Kidney tubule cell (primary cell): ENCODE measurements at regions not wholly inside any gene's neighbourhood (a gene's known extent, or its start where the extent isn't known, plus 50 kb on each side); places are given as distances from the start of the nearest gene placed in this dataset.
"Not testable (repeated sequence)": the region's sequence is repeated elsewhere in the genome, so short reads cannot be mapped to it uniquely, and the experiment has no call there.

ENCODE experiments used
- DNase-seq: peaks from one replicate; pipeline ENCODE4 v3.0.0-alpha.2; 2018; ENCODE audit warnings: low spot score

GRCh38 chr1:8228253-8228652, 89.7 kb upstream of the SLC45A1 start:
- DNase-seq = no peak

- not testable (repeated sequence) for DNase-seq
Observed at GRCh38 chr1:8227674-8228073, 90.2 kb upstream of the SLC45A1 start.

DNA sequence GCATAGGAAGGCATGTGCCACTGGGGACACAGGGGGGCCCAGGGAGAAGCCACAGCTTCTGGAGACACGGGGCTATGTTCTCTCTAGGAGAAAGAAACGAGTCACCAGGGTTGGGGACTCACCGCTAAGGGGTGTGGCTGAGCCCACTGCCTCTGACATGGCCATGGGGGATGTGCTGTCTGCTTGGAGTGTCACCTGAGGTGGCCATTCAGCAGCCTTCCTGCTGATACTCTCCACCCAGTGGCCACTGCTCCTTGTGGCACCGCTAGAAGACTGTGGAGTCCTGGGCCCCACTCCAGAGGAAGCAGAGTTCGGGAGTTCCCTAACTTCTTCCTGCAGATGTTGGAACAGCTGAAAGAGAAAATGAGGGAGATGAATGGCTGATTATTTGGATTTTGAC, 91.2 kb upstream of the SLC45A1 start:
- DNase-seq = no peak

GRCh38 chr1:8226024-8226423, 91.9 kb upstream of the SLC45A1 start:
- DNase-seq = not testable (repeated sequence)

- DNase-seq = no peak
Observed at GRCh38 chr1:8223526-8223925, 94.4 kb upstream of the SLC45A1 start.

DNA sequence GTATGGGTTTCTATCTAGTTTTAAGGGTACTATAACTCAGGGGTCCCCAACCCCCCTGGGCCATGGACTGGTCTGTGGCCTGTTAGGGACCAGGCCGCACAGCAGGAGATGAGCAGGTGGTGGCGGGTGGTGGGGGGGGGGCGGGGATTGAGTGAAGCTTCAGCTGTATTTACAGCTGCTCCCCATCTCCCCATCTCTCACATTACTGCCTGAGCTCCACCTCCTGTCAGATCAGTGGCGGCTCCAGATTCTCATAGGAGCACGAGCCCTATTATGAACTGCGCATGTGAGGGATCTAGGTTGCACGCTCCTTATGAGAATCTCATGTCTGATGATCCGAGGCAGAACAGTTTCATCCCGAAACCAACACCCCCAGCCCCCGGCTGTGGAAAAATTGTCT, 95.1 kb upstream of the SLC45A1 start:
- DNase-seq = no peak

- no peak for DNase-seq
Observed at GRCh38 chr1:8219530-8219929, 98.4 kb upstream of the SLC45A1 start.

- no peak for DNase-seq
Observed at GRCh38 chr1:8218351-8219092, 99.4 kb upstream of the SLC45A1 start.

DNA sequence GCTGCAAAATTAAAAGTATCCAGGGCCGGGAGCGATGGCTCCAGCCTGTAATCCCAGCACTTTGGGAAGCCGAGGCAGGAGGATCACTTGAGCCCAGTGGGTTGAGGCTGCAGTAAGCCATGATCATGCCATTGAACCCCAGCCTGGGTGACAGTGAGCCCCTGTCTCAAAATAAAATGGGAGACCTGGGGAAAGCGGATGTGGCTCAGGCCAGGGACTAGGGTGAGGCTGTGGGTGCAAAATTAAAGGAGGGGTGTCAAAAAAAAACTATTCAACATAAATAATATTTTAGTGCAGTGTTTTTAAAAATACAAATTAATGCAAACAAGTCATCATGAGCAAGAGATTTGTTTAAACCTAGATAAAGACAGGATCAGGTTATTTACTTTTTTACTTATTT, 100.1 kb upstream of the SLC45A1 start:
- no peak for DNase-seq

GRCh38 chr1:8217011-8217711, 100.8 kb upstream of the SLC45A1 start:
- peak; percentile 42 for DNase-seq

GRCh38 chr1:8216005-8216404, 101.9 kb upstream of the SLC45A1 start:
- DNase-seq = no peak

- no peak for DNase-seq
Observed at GRCh38 chr1:8214501-8215173, 103.3 kb upstream of the SLC45A1 start.

GRCh38 chr1:8213676-8214075, 104.2 kb upstream of the SLC45A1 start:
- DNase-seq = no peak

- no peak for DNase-seq
Observed at GRCh38 chr1:8213136-8213535, 104.8 kb upstream of the SLC45A1 start.

DNA sequence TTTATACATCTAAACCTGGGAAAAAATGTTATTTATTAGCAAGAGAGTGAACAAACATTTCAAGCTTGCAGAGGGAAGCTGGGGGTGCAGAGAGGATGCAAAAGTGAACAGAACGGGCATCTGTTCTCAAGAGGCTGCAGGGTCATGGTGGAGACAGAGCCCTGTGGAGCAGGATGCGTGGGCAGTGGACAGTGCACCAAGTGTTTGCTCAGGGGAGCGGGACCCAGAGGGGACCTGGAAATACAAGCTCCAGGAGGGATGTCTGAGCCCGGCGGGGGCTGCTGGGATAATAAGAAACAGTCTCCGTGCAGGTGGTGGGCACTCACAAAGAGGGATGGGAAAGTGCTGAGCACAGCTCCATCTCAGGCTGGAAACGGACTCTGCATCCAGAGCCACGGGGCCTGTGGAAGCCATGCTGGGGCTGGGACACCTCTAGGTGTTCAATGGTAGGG, 105.3 kb upstream of the SLC45A1 start:
- no peak for DNase-seq

DNA sequence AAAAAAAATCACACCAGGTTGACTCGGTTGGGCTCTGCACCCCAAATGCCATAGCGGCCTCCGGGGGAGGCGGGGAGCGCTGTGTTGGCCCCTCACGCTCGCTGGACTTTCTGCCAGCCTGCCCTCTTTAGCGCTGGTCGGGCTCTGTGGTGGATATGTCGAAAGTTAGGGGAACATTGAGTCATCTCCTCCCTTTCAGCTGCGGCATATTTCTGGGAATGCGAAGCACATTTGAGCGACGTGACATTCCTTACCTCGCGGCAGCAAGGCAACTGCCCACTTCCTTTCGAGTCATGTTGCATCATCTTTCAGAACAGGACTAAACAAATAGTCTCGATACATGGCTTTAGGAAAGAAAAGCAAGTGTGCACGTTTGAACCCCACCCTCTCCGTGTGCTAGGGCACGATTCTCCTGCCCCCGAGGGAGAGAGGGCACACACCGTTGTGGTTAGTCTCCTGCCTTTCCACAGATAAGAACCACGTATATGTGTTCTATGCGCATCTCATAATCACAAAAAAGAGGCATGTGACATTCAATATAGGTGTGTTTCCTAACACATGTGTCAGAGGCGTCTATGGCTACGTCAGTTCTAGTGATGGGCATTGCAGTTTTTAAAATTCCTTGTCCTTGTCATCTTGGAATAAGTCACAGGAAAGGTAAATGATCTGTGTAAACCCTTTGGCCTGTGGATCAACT, 105.9 kb upstream of the SLC45A1 start:
- DNase-seq = peak; percentile 81

GRCh38 chr1:8211251-8211882, 106.5 kb upstream of the SLC45A1 start:
- no peak for DNase-seq

DNA sequence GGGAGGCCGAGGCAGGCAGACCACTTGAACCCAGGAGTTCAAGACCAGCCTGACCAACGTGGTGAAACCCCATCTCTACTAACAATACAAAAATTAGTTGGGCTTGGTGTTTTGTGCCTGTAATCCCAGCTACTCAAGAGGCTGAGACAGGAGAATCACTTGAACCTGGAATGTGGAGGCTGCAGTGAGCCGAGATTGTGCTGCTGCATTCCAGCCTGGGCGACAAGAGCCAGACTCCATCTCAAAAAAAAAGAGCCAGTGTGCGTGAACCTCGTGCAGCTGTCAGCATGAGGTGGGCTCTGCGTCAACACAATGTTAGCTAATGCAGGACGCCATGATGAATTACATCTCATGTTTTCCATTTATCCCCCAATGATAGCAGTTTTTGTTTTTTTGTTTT, 110.7 kb upstream of the SLC45A1 start:
- DNase-seq = no peak

GRCh38 chr1:8206391-8206790, 111.5 kb upstream of the SLC45A1 start:
- no peak for DNase-seq

DNA sequence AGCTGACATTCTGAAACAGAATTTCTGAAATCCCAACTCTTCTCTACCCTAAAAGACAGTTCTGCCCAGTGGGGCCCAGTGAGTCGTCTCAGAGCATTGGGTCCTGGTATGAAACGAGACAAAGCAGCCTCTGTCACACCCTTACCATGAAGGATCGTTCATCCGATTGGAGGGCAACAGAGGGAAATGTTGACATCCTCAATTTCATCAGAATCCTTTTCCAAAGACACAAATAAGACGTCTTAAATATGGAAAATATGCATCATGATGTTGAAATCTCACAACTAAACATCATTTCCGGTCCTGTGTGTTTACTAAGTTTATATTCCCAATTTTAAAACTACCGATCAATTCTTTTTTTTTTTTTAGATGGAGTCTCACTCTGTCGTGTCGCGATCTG, 112.1 kb upstream of the SLC45A1 start:
- no peak for DNase-seq

GRCh38 chr1:8204826-8205225, 113.1 kb upstream of the SLC45A1 start:
- DNase-seq = peak; percentile 19

DNA sequence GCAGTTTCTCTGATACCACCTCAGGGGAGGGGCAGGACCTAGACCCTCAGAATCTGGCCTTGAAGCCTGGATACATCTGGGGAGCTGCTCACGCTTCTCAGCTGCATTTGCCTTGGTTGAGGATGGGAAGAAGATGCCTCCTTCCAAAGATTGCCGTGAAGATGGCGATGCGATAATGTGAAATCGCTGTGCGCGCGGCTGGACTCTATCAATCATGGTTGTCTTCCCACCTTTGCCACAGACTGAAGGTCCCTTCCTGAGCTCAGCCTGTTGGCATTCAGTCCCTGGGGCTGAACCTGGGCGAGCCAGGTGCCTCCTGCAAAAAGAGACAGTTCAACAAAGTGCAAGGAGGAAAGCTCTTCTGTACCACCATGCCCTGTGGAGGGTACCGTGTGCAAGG, 114.4 kb upstream of the SLC45A1 start:
- no peak for DNase-seq
